Superior temporal gyrus (tissue), 1 donor: ENCODE measurements at regions not wholly inside any gene's neighbourhood (a gene's known extent, or its start where the extent isn't known, plus 50 kb on each side); places are given as distances from the start of the nearest gene placed in this dataset.
"Not testable (repeated sequence)": the region's sequence is repeated elsewhere in the genome, so short reads cannot be mapped to it uniquely, and the experiment has no call there.

ENCODE experiments used
- DNase-seq: peaks from one replicate; pipeline ENCODE4 v3.0.0-alpha.2; 2016; ENCODE audit errors: extremely low spot score

DNA sequence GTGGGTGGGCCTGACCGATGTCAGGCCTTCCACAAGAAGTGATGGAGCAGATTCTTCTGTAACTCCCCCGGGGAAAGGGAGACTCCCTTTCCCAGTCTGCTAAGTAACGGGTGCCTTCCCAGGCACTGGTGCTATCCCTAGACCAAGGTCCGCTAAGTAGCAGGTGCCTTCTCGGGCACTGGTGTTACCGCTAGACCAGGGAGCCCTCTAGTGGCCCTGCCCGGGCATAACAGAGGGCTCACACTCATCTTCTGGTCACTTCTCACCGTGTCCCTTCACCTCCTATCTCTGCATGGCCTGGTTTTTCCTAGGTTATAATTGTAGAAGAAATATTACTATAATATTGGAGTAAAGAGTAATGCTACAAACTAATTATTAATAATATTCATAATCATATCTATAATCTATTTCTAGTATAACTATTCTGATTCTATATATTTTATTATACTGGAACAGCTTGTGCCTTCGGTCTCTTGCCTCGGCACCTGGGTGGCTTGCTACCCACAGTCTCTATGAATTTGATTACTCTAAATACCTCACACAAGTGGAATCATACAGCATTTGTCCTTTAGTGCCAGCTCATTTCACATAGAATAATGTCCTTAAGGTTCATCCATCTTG, 1378.7 kb downstream of the XPNPEP1 start:
- peak; percentile 67 for DNase-seq

GRCh38 chr10:108533551-108533950, 1369.0 kb upstream of the SORCS1 start:
- not testable (repeated sequence) for DNase-seq

DNA sequence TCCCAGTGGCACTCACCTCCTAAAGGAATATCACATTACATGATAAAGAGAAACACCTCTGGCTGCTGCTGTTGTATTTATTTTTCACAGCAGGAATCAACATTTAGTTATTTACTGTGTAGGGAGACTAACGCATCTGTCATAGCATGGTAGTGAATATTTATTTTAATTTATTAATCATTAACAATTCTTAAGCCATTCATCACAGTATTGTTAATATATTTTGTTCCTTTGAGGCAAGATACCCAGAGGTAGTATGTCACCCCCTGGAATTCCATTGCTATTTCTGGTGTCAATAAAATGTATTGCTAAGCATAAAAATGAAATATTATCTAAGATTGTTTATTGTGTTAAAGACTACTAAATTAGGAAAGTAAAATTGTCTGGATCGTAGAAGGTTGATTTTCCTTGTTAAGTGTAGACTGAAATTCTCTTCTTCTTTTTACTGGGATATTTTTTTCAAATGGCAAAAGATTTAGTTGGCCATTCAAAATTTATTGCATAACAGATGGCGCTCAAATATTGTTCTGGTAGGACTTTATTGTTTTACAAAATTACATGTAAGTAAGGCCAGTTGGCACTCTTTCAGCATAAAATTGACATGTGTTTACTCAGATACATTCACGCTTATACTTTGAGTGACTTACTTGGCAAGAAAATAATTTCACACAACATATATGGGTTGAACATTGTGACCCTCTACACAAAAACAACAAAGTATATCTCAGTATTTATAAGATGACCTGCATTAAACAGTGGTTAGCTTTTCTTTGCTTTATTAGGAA, 1358.7 kb upstream of the SORCS1 start:
- DNase-seq = no peak

DNA sequence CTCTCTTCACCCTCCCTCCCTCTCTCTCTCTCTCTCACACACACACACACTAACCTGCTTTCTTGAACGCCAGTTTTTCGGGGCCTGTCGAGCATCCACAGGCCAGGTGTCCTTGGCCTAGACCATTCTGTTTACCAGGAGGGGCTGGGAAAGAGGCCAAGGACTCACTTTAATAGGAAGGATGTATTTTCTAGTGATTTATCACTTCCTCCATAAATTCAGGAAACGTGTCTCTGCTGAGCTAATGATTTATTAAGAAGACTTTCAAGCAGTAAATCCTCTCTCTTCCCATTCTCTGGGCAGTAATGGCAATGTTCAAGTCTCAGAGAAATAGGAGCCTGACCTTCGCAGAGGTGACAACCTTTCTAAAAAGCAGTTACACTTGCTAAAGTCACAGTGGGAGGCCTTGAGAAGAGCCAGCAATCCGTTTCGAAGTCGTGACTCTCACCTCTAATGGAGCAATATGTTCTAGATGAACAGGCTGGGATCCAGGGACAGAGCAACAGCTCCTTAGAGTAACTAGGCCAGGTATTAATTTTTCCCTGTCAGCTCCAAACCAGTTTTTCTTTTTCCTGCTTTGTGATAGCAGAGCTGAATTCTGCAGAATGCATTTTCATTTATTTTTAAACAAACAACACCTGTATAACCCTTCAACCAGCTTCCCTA, 1357.5 kb upstream of the SORCS1 start:
- no peak for DNase-seq

DNA sequence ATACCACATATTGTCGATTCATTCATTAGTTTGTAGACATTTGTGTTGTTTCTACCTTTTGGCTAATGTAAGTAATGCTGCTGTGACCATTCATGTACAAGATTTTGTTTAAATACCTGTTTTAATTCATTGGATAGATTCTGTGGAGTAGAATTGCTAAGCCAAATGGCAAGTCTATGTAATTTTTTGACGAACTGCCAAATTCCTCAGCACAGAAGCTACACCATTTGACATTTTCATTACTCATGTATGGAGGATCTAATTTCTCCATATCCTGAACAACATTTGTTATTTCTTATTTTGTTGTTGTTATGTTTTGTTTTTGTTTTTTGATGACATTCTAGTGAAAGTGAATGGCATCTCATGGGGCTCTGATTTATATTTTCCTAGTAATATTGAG, 1351.3 kb upstream of the SORCS1 start:
- DNase-seq = no peak

DNA sequence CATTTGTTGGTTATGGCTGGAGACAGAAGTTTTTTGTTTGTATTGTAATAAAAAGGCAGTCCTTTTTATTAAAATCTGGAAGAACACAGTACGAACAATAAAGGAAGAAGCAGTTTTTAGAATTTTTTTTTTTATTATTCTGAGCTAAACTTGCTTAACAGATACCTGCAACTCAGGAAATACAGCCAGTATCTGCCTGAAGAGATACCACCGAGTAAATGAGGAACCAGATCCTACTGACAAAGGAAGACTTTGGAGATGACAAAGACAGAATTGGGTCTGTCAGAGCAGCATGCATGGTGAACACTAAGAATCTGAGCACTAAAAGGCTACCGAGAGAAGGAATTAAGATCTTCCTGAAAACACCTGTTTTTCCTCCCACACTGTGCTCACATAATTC, 1335.9 kb upstream of the SORCS1 start:
- DNase-seq = no peak

GRCh38 chr10:108496106-108496505, 1331.6 kb upstream of the SORCS1 start:
- DNase-seq = no peak

DNA sequence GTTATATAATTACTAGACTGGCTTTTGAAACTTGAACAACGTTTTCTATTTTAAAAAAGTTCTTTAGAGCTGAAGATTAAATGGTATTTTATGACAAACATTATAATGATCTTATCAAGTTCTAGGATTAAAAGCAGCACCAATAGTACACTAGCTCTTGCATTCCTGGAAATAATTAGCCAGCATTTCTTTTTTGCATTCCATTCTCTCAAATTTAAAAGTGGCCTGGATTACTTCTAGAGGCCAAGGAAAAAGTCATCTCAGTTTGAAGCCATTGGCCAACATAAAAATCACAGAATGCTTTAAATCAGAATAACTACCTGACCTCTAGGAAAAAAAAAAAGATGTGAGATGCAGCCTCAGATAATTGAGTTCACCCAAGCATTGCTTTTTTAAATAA, 1326.4 kb upstream of the SORCS1 start:
- no peak for DNase-seq

DNA sequence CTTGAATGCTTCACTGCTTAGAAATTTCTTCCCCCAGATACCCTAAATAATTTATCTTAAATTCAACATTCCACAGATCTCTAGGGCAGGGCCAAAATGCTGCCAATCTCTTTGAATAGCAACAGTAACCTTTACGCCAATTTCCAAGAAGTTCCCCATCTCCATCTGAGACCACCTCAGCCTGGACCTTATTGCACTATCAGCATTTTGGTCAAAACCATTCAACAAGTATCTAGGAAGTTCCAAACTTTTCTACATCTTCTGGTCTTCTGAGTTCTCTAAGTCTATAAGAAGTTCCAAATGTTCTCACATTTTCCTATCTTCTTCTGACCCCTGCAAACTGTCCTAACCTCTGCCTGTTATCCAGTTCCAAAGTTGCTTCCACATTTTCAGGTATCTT, 1306.9 kb upstream of the SORCS1 start:
- DNase-seq = no peak

DNA sequence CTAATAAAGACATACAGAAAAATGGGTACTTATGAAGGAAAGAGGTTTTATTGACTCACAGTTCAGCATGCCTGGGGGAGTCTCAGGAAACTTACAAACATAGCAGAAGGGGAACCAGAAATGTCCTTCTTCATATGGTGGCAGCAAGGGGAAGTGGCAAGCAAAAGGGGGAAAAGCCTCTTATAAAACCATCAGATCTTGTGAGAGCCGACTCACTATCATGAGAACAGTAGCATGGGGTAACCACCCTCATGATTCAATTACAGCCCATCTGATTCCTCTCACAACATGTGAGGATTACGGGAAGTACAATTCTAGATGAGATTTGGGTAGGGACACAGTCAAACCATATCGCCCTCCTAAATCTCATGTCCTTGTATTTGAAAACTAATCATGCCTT, 1305.4 kb upstream of the SORCS1 start:
- DNase-seq = no peak

GRCh38 chr10:108465871-108466641, 1301.5 kb upstream of the SORCS1 start:
- no peak for DNase-seq

DNA sequence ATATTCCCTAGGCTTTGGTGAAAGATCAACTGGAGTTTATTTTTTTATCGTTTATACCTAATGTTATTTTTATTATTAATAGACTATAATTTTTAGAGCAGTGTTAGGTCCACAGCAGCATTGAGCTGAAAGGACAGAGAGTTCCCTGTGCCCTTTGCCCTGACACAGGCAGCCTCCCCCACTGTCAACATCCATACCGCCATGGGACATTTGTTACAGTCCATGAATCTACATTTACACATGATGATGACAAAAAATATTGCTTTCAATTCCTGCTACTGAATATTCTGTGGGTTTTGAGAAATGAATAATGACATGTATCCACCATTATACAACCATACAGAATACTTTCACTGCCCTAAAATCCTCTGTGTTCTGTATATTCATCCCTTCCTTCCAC, 1297.5 kb upstream of the SORCS1 start:
- DNase-seq = no peak

GRCh38 chr10:108454793-108455192, 1290.3 kb upstream of the SORCS1 start:
- no peak for DNase-seq

DNA sequence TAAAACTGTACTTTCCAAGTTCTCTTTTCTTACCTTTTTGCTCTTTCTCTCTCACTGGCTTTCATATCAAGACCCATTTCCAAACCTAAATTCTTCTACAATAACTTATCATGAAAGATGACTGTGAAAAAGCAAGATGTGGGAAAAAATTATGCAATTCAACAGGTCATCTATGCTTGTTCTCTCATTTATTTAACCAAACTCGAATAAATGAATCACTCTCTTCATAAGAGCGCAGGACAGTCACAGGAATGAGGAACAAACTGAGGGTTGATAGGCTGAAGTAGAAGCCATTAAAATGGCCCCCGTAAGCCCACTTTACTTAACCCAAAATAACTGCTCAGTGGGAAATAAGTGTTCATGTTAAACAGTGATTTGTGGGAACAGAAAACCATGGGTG, 1289.7 kb upstream of the SORCS1 start:
- DNase-seq = no peak

DNA sequence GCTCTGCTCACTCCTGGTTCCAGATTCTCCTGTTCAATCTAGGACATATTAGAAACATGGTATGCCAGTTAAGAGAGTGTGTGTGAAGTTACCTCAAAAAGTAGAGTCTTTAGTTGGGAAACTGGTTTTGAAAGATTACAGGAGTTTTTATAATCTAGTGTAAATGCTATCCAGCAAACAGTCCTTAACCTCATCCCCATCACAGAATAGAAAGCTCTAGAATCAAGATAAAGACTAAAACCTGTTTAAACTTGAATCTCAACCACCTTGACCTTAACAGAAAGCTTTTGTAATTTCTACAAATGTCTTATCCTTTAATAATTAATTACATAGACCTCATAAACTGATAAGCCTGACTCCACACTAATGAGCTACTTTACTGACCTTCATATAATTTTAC, 1288.7 kb upstream of the SORCS1 start:
- DNase-seq = no peak

GRCh38 chr10:108452533-108452932, 1288.0 kb upstream of the SORCS1 start:
- DNase-seq = no peak

DNA sequence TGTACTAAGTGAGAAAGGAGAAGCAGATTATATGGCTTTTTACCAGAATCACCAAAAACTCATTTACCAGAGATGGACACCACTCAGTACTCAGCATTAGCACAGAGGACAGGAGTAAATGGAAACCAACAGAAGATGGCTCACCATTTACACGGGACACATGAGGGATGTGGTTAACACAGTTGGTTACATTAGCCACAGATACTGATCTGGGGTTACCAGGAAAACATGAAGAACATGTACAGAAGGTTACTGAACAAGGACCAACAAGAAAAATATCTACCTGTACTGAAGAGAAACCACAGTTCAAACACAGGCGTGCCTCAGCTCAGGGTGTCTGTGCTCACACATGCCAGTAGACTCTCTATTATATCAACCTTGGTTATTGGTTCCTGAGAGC, 1285.8 kb upstream of the SORCS1 start:
- no peak for DNase-seq

DNA sequence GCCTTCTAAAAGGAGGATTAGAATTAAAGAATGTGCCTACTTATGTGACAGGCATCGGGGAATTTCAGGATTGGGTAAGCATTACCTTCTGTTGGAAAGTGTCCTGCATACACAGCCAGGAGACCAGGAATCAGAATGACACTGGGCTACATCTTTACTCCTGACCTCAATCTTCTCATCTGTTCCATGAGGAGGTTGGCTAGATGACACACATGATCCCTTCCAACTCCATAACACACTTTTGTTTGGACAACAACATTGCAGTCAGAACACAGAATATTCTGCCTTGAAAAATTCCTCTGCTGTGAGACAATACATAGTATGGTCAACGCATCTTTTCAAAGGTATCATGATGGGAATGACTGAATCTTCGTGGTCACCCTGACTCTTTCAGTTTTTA, 1281.2 kb upstream of the SORCS1 start:
- DNase-seq = no peak

- DNase-seq = no peak
Observed at GRCh38 chr10:108443636-108444035, 1279.1 kb upstream of the SORCS1 start.

GRCh38 chr10:108439397-108439796, 1274.9 kb upstream of the SORCS1 start:
- DNase-seq = peak; percentile 62

DNA sequence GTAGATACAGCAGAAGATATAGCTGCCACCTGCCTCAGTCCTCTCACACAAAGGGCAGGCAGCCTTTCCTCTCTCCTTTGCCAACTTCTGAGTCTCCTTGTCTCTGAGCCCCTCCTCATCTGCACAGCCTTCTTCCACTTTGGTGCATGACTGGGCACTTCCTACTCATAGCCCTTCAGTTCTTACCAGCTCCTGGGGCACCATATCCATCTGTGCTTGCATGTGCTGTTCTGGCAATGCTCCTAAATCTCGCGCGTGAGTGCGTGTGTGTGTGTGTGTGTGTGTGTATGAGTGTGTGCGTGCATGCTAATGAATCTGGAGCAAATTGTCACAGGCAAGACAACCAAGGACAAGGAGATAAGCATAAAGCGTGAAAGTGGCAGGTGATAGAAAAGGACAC, 1271.6 kb upstream of the SORCS1 start:
- DNase-seq = no peak

DNA sequence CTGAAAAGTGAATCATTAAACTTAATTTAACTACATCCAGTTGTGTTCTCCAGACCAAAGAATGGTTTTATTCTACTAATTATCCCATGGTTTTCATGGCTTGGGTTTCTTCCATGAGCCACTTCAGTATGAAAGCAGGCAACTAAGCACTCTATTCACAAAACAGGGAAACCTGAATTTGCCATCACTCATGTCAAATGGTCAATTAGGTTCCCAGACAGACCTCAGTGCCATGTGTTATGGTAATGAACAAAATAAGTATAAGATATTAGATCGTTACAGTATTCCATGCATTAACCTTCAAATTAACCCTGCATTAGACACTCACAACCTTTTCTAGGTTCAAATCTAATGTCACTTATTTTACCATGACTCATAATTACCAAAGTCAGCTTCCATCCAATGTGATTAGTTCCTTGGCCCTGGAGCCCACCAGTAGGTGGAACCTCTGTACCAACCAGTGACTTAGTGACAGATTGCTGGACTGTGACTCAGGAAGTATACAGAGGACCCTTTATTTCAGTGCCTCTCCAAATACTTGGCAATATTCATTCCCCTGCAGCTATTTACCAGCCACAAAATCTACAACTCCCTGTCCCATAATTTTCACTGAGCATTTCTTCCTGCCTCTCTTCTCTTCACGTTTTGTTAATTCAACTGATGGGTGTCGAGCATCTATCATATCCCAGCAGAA, 1270.2 kb upstream of the SORCS1 start:
- no peak for DNase-seq
